Chondrocyte (in vitro differentiated cells): ENCODE measurements at regions not wholly inside any gene's neighbourhood (a gene's known extent, or its start where the extent isn't known, plus 50 kb on each side); places are given as distances from the start of the nearest gene placed in this dataset.

Experiments
- DNase-seq: peaks from one replicate; pipeline ENCODE4 v3.0.0; 2021; ENCODE audit warnings: mixed read lengths, low spot score
- H3K27ac Mint-ChIP-seq: one replicate; pipeline ENCODE4 v1.8.0; 2021; ENCODE audit warnings: mild to moderate bottlenecking, moderate library complexity, mixed read lengths; ENCODE audit not compliant: unreplicated experiment
- H3K27me3 Mint-ChIP-seq: 2 replicates; pipeline ENCODE4 v1.8.0; 2021; ENCODE audit warnings: low read depth, mixed read lengths
- H3K36me3 Mint-ChIP-seq: 2 replicates; pipeline ENCODE4 v1.8.0; 2021; ENCODE audit warnings: low read depth, mixed read lengths
- H3K4me1 Mint-ChIP-seq: 2 replicates; pipeline ENCODE4 v1.8.0; 2021; ENCODE audit warnings: low read depth, mild to moderate bottlenecking, mixed read lengths
- H3K4me3 Mint-ChIP-seq: one replicate; pipeline ENCODE4 v1.8.0; 2021; ENCODE audit warnings: mild to moderate bottlenecking, moderate library complexity, mixed read lengths; ENCODE audit not compliant: unreplicated experiment
- H3K9me3 Mint-ChIP-seq: 2 replicates; pipeline ENCODE4 v1.8.0; 2021; ENCODE audit warnings: low read depth, mixed read lengths
- CTCF ChIP-seq: fragments of 200-600 bp; sonication (generic); IDR thresholded peaks from 2 replicates; pipeline ENCODE4 v1.5.0; 2021; ENCODE audit warnings: antibody characterized with exemption, mild to moderate bottlenecking, moderate library complexity

DNA sequence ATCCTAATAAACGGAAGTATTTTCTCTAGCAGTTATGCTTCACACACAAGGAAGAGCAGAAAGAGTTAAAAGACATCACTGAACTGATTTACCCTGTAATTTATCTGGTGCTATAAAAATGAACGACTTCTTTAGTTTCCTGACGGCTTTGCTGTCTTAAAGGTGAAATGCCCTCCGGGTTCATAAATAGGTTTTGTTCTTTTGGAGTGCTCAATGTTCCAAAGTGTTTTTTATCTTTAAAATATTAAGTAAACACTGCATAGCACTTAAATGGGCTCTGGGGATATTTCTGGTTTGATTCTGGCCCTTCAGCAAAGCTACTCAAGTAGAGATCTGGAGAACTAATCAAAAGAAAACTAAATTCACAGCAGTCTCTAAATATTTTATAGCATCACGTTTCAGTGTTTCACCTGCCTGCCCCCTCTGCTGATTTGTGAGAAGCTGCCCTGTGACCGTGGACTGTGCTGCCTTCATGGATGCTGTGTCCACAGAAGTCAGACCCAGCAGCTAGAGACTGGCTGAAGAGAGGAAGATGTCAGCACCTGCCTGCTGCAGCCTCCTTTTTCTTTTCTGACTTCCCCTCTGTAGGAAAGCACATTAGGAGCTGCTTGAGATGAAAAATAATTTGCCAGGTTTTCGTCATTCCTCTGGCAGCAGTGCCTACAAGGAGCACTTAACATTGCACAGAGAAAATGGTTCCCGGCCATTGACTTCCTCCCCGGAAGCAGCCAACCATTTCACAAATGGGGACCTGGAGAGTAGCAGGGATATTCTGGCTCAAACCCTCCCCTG, 205.1 kb upstream of the FSCB start:
- H3K4me1 Mint-ChIP-seq: no peaks in the 10 kb centered on the region
- no peak overlapping the region for H3K4me3 Mint-ChIP-seq
- no peak for DNase-seq
- peaks cover 2% of the 10 kb centered on the region for H3K27me3 Mint-ChIP-seq
- peaks cover 7% of the 10 kb centered on the region for H3K9me3 Mint-ChIP-seq
- TF ChIP-seq CTCF: no peak
- H3K27ac Mint-ChIP-seq: no peak overlapping the region
- no peaks in the 10 kb centered on the region for H3K36me3 Mint-ChIP-seq

GRCh38 chr14:44701563-44702263, 194.6 kb upstream of the FSCB start:
- Mint-ChIP-seq H3K4me1 (no peaks in the 10 kb centered on the region), H3K4me3 (no peak overlapping the region), H3K9me3 (peaks cover 13% of the 10 kb centered on the region), H3K36me3 (no peaks in the 10 kb centered on the region), H3K27me3 (no peaks in the 10 kb centered on the region), H3K27ac (no peak overlapping the region)
- no peak for TF ChIP-seq CTCF
- DNase-seq: no peak

- H3K27ac Mint-ChIP-seq: no peak overlapping the region
- peaks cover 13% of the 10 kb centered on the region for H3K9me3 Mint-ChIP-seq
- H3K36me3 Mint-ChIP-seq: no peaks in the 10 kb centered on the region
- no peak for DNase-seq
- TF ChIP-seq CTCF: no peak
- no peak overlapping the region for H3K4me3 Mint-ChIP-seq
- H3K27me3 Mint-ChIP-seq: no peaks in the 10 kb centered on the region
- H3K4me1 Mint-ChIP-seq: no peaks in the 10 kb centered on the region
Measured at GRCh38 chr14:44700694-44701093, 193.6 kb upstream of the FSCB start.

DNA sequence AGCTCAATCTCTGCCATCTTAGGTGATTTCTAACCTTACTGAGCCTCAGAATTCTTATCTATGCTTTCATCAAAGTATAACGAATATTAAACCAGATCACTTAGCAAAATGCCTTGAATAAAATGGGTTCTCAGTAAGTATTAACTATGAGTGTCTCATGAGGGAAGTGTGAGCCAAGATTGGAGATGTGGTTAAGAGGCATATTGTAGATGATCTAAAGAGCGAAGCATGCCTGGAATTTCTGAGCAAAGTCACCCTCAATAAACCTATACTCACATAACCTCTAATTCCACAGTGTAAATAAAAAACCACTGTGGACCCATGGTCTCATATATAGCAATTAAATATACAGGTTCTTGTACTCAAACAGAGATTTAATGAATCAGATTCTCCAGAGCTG, 193.1 kb upstream of the FSCB start:
- H3K36me3 Mint-ChIP-seq: no peaks in the 10 kb centered on the region
- DNase-seq: no peak
- H3K4me3 Mint-ChIP-seq: no peak overlapping the region
- no peaks in the 10 kb centered on the region for H3K27me3 Mint-ChIP-seq
- H3K27ac Mint-ChIP-seq: no peak overlapping the region
- peaks cover 13% of the 10 kb centered on the region for H3K9me3 Mint-ChIP-seq
- TF ChIP-seq CTCF: no peak
- H3K4me1 Mint-ChIP-seq: no peaks in the 10 kb centered on the region

DNA sequence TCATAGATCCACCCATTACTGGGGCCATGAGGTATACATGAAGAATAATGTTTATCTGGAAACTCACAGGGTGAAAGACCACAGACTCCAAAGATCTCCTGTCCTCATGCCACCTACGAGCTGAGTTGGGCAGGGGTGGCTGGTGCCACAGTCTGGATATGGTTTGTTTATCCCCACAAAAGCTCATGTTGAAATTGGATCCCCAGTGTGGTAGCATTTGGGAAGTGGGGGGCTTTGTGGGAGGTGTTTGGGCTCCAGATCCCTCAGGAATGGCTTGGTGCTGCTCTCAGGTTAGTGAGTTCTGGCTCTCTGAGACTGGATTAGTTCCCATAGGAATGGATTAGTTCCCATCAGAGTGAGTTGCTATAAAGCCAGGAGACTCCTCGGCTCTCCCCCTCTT, 192.3 kb upstream of the FSCB start:
- Mint-ChIP-seq H3K27me3 (no peaks in the 10 kb centered on the region), H3K9me3 (peaks cover 13% of the 10 kb centered on the region), H3K36me3 (no peaks in the 10 kb centered on the region), H3K4me1 (no peaks in the 10 kb centered on the region), H3K4me3 (no peak overlapping the region), H3K27ac (no peak overlapping the region)
- no peak for TF ChIP-seq CTCF
- DNase-seq: no peak
